CD14-positive monocyte (primary cell): ENCODE measurements at regions not wholly inside any gene's neighbourhood (a gene's known extent, or its start where the extent isn't known, plus 50 kb on each side); places are given as distances from the start of the nearest gene placed in this dataset.

ENCODE experiments used
- DNase-seq, 3 donors: peaks; one replicate each; pipeline ENCODE4 v3.0.0-alpha.2; 2011 to 2022
- H2AFZ ChIP-seq: 2 replicates; pipeline ENCODE4 v1.6.0; 2012; ENCODE audit warnings: mild to moderate bottlenecking, low read depth, low read length, inconsistent platforms; ENCODE audit not compliant: insufficient read depth, poor library complexity, severe bottlenecking
- H3K27ac ChIP-seq, 2 donors: 1 replicate in 1 of 2; 2 replicates in 1 of 2; pipeline ENCODE4 v1.5.1; 2012 to 2013; ENCODE audit warnings: low read length in 2 of 2, control low read depth in 1 of 2, inconsistent platforms in 1 of 2, low read depth in 1 of 2, mild to moderate bottlenecking in 1 of 2
- H3K27me3 ChIP-seq, 2 donors: one replicate each; pipeline versions ENCODE4 v1.6.0 to v1.6.1; 2011 to 2013; ENCODE audit warnings: low read length in 2 of 2; ENCODE audit not compliant: control insufficient read depth in 2 of 2, insufficient read depth in 2 of 2
- H3K36me3 ChIP-seq, 2 donors: replicated peaks in 1 of 2; 1 replicate in 1 of 2; 2 replicates in 1 of 2; pipeline versions ENCODE4 v1.5.1 to v1.6.1; 2012 to 2013; ENCODE audit warnings: low read length in 2 of 2, control low read depth in 1 of 2, inconsistent platforms in 1 of 2, mild to moderate bottlenecking in 1 of 2; ENCODE audit not compliant: insufficient read depth in 2 of 2, control insufficient read depth in 1 of 2
- H3K4me1 ChIP-seq, 2 donors: 1 replicate in 1 of 2; 2 replicates in 1 of 2; pipeline versions ENCODE4 v1.5.1 to v1.6.1; 2012 to 2013; ENCODE audit warnings: low read length in 2 of 2, control low read depth in 1 of 2, inconsistent platforms in 1 of 2, mild to moderate bottlenecking in 1 of 2, moderate library complexity in 1 of 2; ENCODE audit not compliant: insufficient read depth in 2 of 2, control insufficient read depth in 1 of 2
- H3K4me2 ChIP-seq: replicated peaks from 2 replicates; pipeline ENCODE3; 2012; ENCODE audit warnings: low read length, moderate library complexity, mild to moderate bottlenecking; ENCODE audit not compliant: poor library complexity, severe bottlenecking; ENCODE audit errors: extremely low read depth
- H3K4me3 ChIP-seq, 3 experiments: fragments of 200-600 bp in 1 of 3; sonication (generic) in 1 of 3; replicated peaks in 1 of 3; 1 replicate in 2 of 3; 2 replicates in 1 of 3; pipeline ENCODE4 v1.5.1; 2011 to 2013; ENCODE audit warnings: low read length in 3 of 3, mild to moderate bottlenecking in 3 of 3, control low read depth in 2 of 3, low read depth in 2 of 3, inconsistent platforms in 1 of 3, moderate library complexity in 1 of 3
- H3K79me2 ChIP-seq: 2 replicates; pipeline ENCODE4 v1.6.0; 2012; ENCODE audit warnings: mild to moderate bottlenecking, control low read depth, inconsistent platforms, low read length, moderate library complexity; ENCODE audit not compliant: insufficient read depth
- H3K9ac ChIP-seq: 2 replicates; pipeline ENCODE4 v1.6.0; 2017; ENCODE audit warnings: low read length, mild to moderate bottlenecking; ENCODE audit not compliant: insufficient read depth, poor library complexity, severe bottlenecking
- H3K9me3 ChIP-seq, 2 donors: replicated peaks in 1 of 2; 1 replicate in 1 of 2; 2 replicates in 1 of 2; pipeline versions ENCODE4 v1.5.1 to v1.6.1; 2012 to 2013; ENCODE audit warnings: low read length in 2 of 2, control low read depth in 1 of 2; ENCODE audit not compliant: control insufficient read depth in 1 of 2, insufficient read depth in 1 of 2
- H4K20me1 ChIP-seq: 2 replicates; pipeline ENCODE4 v1.6.0; 2012; ENCODE audit warnings: mild to moderate bottlenecking, low read length, control low read depth, moderate library complexity; ENCODE audit not compliant: insufficient read depth
- H3K27ac Mint-ChIP-seq, 7 donors: one replicate each; pipeline ENCODE4 v1.8.0; 2020; ENCODE audit warnings: mild to moderate bottlenecking in 7 of 7, mixed read lengths in 7 of 7, moderate library complexity in 6 of 7, inconsistent platforms in 2 of 7
- H3K27me3 Mint-ChIP-seq, 3 donors: one replicate each; pipeline ENCODE4 v1.8.0; 2021 to 2022; ENCODE audit warnings: low read depth in 3 of 3, mild to moderate bottlenecking in 3 of 3, mixed read lengths in 3 of 3, moderate library complexity in 3 of 3, inconsistent platforms in 1 of 3
- H3K36me3 Mint-ChIP-seq, 2 donors: one replicate each; pipeline ENCODE4 v1.8.0; 2020; ENCODE audit warnings: mixed read lengths in 2 of 2, inconsistent platforms in 1 of 2, mild to moderate bottlenecking in 1 of 2
- H3K4me1 Mint-ChIP-seq: one replicate; pipeline ENCODE4 v1.8.0; 2020; ENCODE audit warnings: mild to moderate bottlenecking, mixed read lengths
- H3K4me3 Mint-ChIP-seq, 2 donors: one replicate each; pipeline ENCODE4 v1.8.0; 2020; ENCODE audit warnings: mild to moderate bottlenecking in 2 of 2, mixed read lengths in 2 of 2, moderate library complexity in 1 of 2
- H3K9me3 Mint-ChIP-seq, 7 donors: one replicate each; pipeline ENCODE4 v1.8.0; 2020 to 2022; ENCODE audit warnings: mixed read lengths in 7 of 7, mild to moderate bottlenecking in 6 of 7, moderate library complexity in 6 of 7, inconsistent platforms in 2 of 7
- CTCF ChIP-seq: fragments of 200-600 bp; IDR thresholded peaks from one replicate; pipeline ENCODE4 v1.8.0; 2022; ENCODE audit warnings: antibody characterized with exemption, mild to moderate bottlenecking
- WGBS: methylation state at CpG from one replicate; pipeline ENCODE4 v1.1.5; 2013; ENCODE audit warnings: missing lambda C conversion rate; ENCODE audit not compliant: insufficient coverage; 5-methylcytosine and 5-hydroxymethylcytosine counted together
- intact Hi-C, 2 donors: fragments of 100-400 bp; cut with micrococcal nuclease; formaldehyde crosslinking; loops; one replicate each; pipeline versions ENCODE4 v1.15.0 to v1.15.1; 2023

DNA sequence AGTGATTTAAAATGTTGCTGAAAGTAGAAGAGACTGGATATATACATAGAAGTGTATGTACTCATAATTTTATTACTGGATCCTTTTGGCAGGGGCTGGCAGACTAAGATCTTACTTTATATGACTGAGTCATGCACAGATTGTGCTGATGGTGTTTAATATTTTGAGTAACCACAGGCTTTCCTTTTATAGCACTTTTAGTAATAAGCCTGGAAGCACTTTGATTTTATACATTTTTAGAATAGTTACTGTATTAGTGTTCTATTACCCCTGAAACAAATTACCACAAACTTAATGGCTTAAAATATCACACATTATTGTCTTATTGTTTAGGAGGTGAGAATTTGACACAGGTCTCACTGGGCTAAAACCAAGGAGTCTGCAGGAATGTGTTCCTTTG, 113.4 kb upstream of the CDH8 start:
- intact Hi-C loops = no loop called here
- Mint-ChIP-seq H3K4me1 (no peaks in the 10 kb centered on the region), H3K27ac (no peak overlapping the region), H3K9me3 (peaks cover 0 to 4% (median 2%) of the 10 kb centered on the region in 7 donors), H3K36me3 (no peaks in the 10 kb centered on the region), H3K27me3 (no peaks in the 10 kb centered on the region), H3K4me3 (no peak overlapping the region)
- Histone ChIP-seq H3K9ac (no peak overlapping the region), H3K9me3 (no peaks in the 10 kb centered on the region), H3K36me3 (no peaks in the 10 kb centered on the region), H3K4me3 (no peak overlapping the region), H3K4me1 (no peaks in the 10 kb centered on the region), H3K79me2 (no peaks in the 10 kb centered on the region), H4K20me1 (no peaks in the 10 kb centered on the region), H2AFZ (no peak overlapping the region), H3K4me2 (no peak overlapping the region), H3K27ac (no peak overlapping the region), H3K27me3 (no peaks in the 10 kb centered on the region)
- DNase-seq = no peak
- no peak for TF ChIP-seq CTCF

GRCh38 chr16:62137996-62138395, 101.8 kb upstream of the CDH8 start:
- intact Hi-C loops = no loop called here
- H3K79me2 ChIP-seq = no peaks in the 10 kb centered on the region
- no peaks in the 10 kb centered on the region for H4K20me1 ChIP-seq
- no peak for TF ChIP-seq CTCF
- H3K9me3 Mint-ChIP-seq = peaks cover 0 to 5% (median 0%) of the 10 kb centered on the region in 7 donors
- H3K27me3 ChIP-seq = no peaks in the 10 kb centered on the region
- H3K36me3 ChIP-seq = no peaks in the 10 kb centered on the region
- no peaks in the 10 kb centered on the region for H3K36me3 Mint-ChIP-seq
- H3K9ac ChIP-seq = no peak overlapping the region
- peaks cover 0 to 2% (median 0%) of the 10 kb centered on the region in 3 donors for H3K27me3 Mint-ChIP-seq
- no peak overlapping the region for H3K27ac ChIP-seq
- H3K27ac Mint-ChIP-seq = no peak overlapping the region
- no peak overlapping the region for H3K4me3 Mint-ChIP-seq
- H3K4me2 ChIP-seq = no peak overlapping the region
- no peak overlapping the region for H2AFZ ChIP-seq
- DNase-seq = no peak
- 100% methylated on average over 1 of the region's 3 CpGs for WGBS
- no peaks in the 10 kb centered on the region for H3K4me1 ChIP-seq
- peaks cover 2 to 6% of the 10 kb centered on the region in 2 donors for H3K9me3 ChIP-seq
- no peak overlapping the region for H3K4me3 ChIP-seq
- H3K4me1 Mint-ChIP-seq = no peaks in the 10 kb centered on the region
